Prostate gland (tissue), 2 donors: ENCODE measurements at regions not wholly inside any gene's neighbourhood (a gene's known extent, or its start where the extent isn't known, plus 50 kb on each side); places are given as distances from the start of the nearest gene placed in this dataset.

ENCODE experiments used
- CTCF ChIP-seq, 4 experiments: fragments of 200-600 bp in 2 of 4; fragments of 450-650 bp in 2 of 4; sonication (generic) in 2 of 4; IDR thresholded peaks; 1 replicate in 3 of 4; 2 replicates in 1 of 4; pipeline ENCODE4 v1.5.1; 2016 to 2019; ENCODE audit warnings: antibody characterized with exemption in 4 of 4, mild to moderate bottlenecking in 2 of 4, moderate library complexity in 2 of 4
- POLR2A ChIP-seq: fragments of 450-650 bp; IDR thresholded peaks from one replicate; pipeline ENCODE4 v1.6.1; 2016; ENCODE audit warnings: antibody characterized with exemption, mild to moderate bottlenecking

GRCh38 chr5:90220554-90220953 lies 189.0 kb downstream of the CETN3 start:
- TF ChIP-seq CTCF (IDR thresholded peaks at IDR 0.05) (no peak), POLR2A (no peak)
